BLaER1 (cell line): ENCODE measurements at regions not wholly inside any gene's neighbourhood (a gene's known extent, or its start where the extent isn't known, plus 50 kb on each side); places are given as distances from the start of the nearest gene placed in this dataset.

Source experiments
- H3K27ac ChIP-seq: shearing (Covaris generic); formaldehyde crosslinking; 2 replicates; pipeline ENCODE4 v1.8.1; 2022
- H3K27me3 ChIP-seq: shearing (Covaris generic); formaldehyde crosslinking; 2 replicates; pipeline ENCODE4 v1.8.1; 2022
- H3K36me3 ChIP-seq: shearing (Covaris generic); formaldehyde crosslinking; 2 replicates; pipeline ENCODE4 v1.8.1; 2022
- H3K4me1 ChIP-seq: shearing (Covaris generic); formaldehyde crosslinking; 2 replicates; pipeline ENCODE4 v1.8.1; 2022
- H3K4me2 ChIP-seq: shearing (Covaris generic); formaldehyde crosslinking; 2 replicates; pipeline ENCODE4 v1.8.1; 2022
- H3K4me3 ChIP-seq: shearing (Covaris generic); formaldehyde crosslinking; 2 replicates; pipeline ENCODE4 v1.8.1; 2022
- H3K9ac ChIP-seq: shearing (Covaris generic); formaldehyde crosslinking; 2 replicates; pipeline ENCODE4 v1.8.1; 2022
- H3K9me3 ChIP-seq: shearing (Covaris generic); formaldehyde crosslinking; 2 replicates; pipeline ENCODE4 v1.8.1; 2022
- H4K20me1 ChIP-seq: shearing (Covaris generic); formaldehyde crosslinking; 2 replicates; pipeline ENCODE4 v1.8.1; 2022
- Cebpa-rat ChIP-seq: shearing (Covaris generic); IDR thresholded peaks from 2 replicates; pipeline ENCODE4 v1.8.1; 2022

DNA sequence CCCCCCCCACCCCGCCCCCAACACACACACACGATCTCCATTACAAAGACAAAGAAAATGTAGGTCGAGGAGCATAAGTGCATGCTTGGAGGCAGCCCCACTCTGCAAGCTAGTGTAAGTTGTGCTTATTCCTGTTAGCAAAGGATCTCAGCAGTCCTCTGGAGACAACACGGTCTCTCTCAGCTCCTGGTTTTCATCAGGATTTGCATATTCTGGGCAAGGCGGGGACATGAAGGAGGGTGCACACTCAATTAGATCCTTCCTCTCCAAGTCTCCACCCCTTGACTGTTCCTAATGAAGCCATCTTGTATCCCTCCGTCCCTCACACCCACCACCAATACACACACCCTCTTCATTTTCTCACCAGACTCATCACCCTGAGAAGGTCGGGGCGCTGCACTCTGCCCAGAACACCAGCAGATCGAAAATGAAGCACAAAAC lies 63.8 kb downstream of the MRPL46 start:
- Histone ChIP-seq H4K20me1 (no peaks in the 10 kb centered on the region), H3K9me3 (peaks cover 24% of the 10 kb centered on the region), H3K27me3 (no peaks in the 10 kb centered on the region), H3K4me3 (no peak overlapping the region), H3K36me3 (no peaks in the 10 kb centered on the region), H3K4me1 (peaks cover 64% of the 10 kb centered on the region), H3K4me2 (peak overlapping the region; percentile 85), H3K27ac (peak overlapping the region; percentile 97), H3K9ac (no peak overlapping the region; the same call in 1 of the 2 replicates)
- TF ChIP-seq Cebpa-rat = no peak

DNA sequence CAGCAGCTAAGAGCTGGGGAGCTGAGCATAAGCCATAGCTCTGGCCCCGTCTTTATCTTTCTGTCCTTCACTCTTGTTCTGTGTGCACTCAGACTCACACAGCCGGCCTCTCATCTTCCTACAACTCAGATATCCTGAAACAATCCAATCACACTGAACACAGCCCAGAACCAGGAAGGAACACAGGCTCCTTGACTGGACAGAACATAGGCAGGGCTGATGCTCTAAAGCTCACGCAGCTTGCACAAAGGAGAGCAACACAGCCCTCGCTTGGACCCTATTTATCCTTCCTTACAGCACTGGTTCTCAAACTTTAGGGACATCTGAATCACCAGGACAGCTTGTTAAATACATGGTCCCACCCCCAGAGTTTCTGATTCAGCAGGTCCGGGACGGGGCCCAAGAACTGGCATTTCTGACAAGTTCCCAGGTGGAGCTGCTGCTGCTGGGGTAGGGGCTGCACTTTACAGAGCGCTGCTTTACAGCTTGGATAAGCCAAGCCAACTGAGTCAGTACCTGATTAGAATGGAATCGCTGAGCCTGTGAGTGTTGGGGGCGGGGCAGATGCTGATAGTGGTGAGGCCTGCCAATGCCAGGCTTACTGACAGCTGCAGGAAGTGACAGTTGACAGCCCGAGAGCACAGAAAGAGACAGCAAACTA lies 65.1 kb downstream of the MRPL46 start:
- no peak for TF ChIP-seq Cebpa-rat
- no peaks in the 10 kb centered on the region for H4K20me1 ChIP-seq
- H3K27ac ChIP-seq = peak overlapping the region; percentile 97
- H3K4me3 ChIP-seq = peak overlapping the region; percentile 47
- H3K9me3 ChIP-seq = peaks cover 24% of the 10 kb centered on the region
- no peaks in the 10 kb centered on the region for H3K27me3 ChIP-seq
- H3K4me1 ChIP-seq = peaks cover 76% of the 10 kb centered on the region
- peak overlapping the region; percentile 85 for H3K4me2 ChIP-seq
- peak overlapping the region; percentile 83 for H3K9ac ChIP-seq
- no peaks in the 10 kb centered on the region for H3K36me3 ChIP-seq

DNA sequence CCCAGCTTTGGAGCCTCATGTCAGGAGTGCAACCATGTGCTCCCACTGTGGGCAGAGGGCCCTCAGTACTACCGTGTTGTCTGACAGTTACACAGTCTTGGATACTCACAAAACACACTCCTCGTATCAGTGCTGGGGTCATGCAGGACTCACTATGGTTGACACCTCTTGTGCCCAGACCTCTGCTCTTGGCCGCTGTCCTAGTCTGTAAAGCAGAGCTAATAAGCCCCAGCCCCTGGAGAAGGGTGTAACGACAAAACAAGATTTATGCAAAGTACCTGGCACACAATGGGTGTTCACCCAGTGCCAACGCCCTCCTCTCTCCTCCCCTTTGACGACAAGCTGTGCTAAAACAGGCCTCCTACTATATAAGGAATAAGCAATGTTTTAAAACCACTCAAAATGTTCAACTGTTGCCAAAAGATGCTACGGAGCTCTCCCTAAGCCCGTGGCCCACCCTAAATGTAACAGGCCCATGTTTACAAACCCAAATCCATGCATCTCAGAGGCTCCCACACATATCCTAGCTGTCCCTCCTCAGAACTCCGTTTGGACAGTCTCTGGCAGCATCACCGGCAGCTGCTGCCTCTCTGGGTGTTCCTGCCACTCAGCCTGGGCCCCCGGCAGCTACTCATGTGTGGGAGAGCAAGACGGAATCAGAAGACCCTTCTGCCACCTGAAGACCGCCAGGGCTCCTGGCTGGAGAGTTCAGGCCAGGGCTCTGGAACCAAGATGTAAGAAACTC lies 65.8 kb downstream of the MRPL46 start:
- H3K4me2 ChIP-seq = peak overlapping the region; percentile 85
- H3K9me3 ChIP-seq = peaks cover 23% of the 10 kb centered on the region
- peaks cover 83% of the 10 kb centered on the region for H3K4me1 ChIP-seq
- H3K36me3 ChIP-seq = no peaks in the 10 kb centered on the region
- H3K4me3 ChIP-seq = peak overlapping the region; percentile 47
- TF ChIP-seq Cebpa-rat = no peak
- H3K27ac ChIP-seq = peak overlapping the region; percentile 97
- peak overlapping the region; percentile 83 for H3K9ac ChIP-seq
- no peaks in the 10 kb centered on the region for H4K20me1 ChIP-seq
- no peaks in the 10 kb centered on the region for H3K27me3 ChIP-seq

DNA sequence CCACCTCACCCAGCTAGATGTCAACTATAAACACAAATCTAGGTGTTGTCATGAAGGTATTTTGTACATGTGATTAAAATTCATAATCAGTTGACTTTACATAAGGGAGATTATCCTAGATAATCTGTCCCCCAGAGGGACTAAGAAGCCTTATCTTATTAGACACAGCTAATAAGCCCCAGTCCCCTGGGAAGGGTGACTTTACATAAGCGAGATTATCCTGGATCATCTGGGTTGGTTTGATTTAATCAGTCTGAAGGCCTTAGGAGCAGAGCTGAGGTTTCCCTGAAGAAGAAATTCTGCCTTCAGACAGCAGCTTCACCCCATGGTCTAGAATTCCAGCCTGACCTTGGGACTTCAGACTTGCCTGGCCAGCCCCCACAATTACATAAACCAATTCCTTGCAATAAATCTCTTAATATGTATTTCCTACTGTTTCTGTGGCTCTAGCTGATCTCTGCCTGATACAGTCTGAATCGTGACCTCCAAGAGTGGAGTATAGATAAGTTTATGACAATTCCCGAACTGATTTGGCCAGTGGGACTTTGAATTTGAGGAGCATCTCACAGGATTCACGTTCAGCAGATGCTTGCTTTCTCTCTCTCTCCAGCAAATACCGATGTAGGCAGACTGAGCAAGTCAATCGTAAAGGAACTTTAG lies 66.5 kb downstream of the MRPL46 start:
- H3K27me3 ChIP-seq = no peaks in the 10 kb centered on the region
- H3K36me3 ChIP-seq = no peaks in the 10 kb centered on the region
- peaks cover 16% of the 10 kb centered on the region for H3K9me3 ChIP-seq
- peak overlapping the region; percentile 47 for H3K4me3 ChIP-seq
- TF ChIP-seq Cebpa-rat = no peak
- peak overlapping the region; percentile 83 for H3K9ac ChIP-seq
- peak overlapping the region; percentile 85 for H3K4me2 ChIP-seq
- H3K4me1 ChIP-seq = peaks cover 90% of the 10 kb centered on the region
- H4K20me1 ChIP-seq = no peaks in the 10 kb centered on the region
- H3K27ac ChIP-seq = peak overlapping the region; percentile 97

DNA sequence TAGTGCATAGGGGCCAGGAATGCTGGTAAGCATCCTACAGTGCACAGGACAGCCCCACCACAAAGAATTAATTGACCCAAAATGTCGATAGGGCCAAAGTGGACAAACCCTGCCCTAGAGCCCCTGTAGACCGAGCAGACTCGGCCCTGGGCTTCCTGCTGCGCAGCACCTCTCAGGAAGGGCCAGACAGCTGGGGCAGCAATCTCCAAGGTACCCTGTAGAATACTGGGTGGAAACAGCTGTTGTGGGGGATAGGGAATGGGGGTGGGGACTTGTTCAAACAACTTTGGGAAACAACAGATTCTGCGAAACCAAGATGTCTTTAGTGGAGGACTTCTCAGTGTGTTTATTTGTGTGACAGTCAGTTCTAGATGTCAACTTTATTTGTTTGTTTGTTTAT lies 67.1 kb downstream of the MRPL46 start:
- TF ChIP-seq Cebpa-rat = no peak
- H3K4me1 ChIP-seq = peaks cover 95% of the 10 kb centered on the region
- H3K4me3 ChIP-seq = no peak overlapping the region; the same call in 1 of the 2 replicates
- no peaks in the 10 kb centered on the region for H3K27me3 ChIP-seq
- H4K20me1 ChIP-seq = no peaks in the 10 kb centered on the region
- peak overlapping the region; percentile 97 for H3K27ac ChIP-seq
- H3K9me3 ChIP-seq = peaks cover 9% of the 10 kb centered on the region
- H3K4me2 ChIP-seq = peak overlapping the region; percentile 85
- H3K9ac ChIP-seq = peak overlapping the region; percentile 83
- no peaks in the 10 kb centered on the region for H3K36me3 ChIP-seq

DNA sequence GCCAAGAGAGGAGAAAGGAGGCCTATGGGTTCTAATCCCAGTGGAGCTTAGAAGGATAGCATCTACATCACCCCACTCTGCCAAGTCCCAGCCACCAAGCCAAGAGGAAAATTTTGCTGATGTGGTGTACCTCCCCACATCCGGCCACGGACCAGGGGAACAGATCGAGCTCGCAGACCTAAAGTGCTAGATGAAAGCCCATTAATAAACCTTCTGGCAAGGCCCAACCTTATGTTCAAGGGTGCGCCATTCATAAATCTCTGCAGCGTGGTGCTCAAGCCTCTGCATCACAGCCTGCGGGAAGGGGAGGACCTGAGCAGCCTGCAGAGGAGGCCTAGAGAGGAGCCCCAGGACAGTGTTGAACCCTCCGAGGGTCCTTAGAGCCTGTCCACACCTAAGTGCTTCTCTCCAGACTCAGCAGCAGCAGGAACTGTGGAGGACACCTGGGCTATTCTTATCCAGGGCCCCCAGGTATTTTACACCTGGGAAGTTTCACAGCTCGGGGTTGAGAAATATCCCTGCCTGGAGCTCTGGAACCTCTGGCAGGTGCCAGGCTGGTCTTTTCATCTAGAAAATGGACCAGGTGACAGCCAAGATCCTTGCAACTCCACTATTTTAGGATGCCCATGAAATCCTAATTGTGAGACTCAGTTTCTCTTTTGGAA lies 68.0 kb downstream of the MRPL46 start:
- no peaks in the 10 kb centered on the region for H4K20me1 ChIP-seq

DNA sequence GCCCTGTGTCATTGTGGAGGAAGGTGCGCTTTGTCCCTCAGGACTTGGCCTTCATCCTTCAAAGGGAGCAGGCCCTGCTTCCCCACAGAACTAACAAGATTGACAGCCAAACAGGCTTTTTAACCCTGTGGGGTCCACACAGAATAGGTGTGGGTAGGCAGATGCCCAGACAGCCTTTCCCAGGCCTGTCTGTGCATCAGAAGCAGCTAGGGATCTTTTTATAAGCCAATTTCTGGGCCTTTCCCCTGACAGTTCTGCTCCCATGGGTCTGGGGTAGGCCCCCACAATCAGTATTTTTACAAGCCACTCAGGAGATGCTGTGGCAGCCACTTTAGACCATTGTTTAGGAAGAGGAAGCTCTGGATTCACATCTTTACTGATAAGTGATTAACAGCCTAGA lies 69.2 kb downstream of the MRPL46 start:
- Histone ChIP-seq H3K27ac (peak overlapping the region; percentile 97), H3K4me2 (peak overlapping the region; percentile 74), H3K9ac (peak overlapping the region; percentile 38; the same call in 1 of the 2 replicates), H3K4me3 (no peak overlapping the region), H3K36me3 (no peaks in the 10 kb centered on the region), H3K9me3 (no peaks in the 10 kb centered on the region), H4K20me1 (no peaks in the 10 kb centered on the region), H3K27me3 (no peaks in the 10 kb centered on the region), H3K4me1 (peaks cover 75% of the 10 kb centered on the region)
- TF ChIP-seq Cebpa-rat = no peak

More for the DNA sequence above, 68.0 kb downstream of the MRPL46 start:
- peak overlapping the region; percentile 74; the same call in 1 of the 2 replicates for H3K4me2 ChIP-seq
- H3K27ac ChIP-seq = peak overlapping the region; percentile 97; the same call in 1 of the 2 replicates
- no peak overlapping the region for H3K9ac ChIP-seq
- H3K9me3 ChIP-seq = no peaks in the 10 kb centered on the region; the same call in 1 of the 2 replicates
- peaks cover 87% of the 10 kb centered on the region for H3K4me1 ChIP-seq
- TF ChIP-seq Cebpa-rat = no peak
- H3K27me3 ChIP-seq = no peaks in the 10 kb centered on the region
- H3K4me3 ChIP-seq = no peak overlapping the region
- H3K36me3 ChIP-seq = no peaks in the 10 kb centered on the region

DNA sequence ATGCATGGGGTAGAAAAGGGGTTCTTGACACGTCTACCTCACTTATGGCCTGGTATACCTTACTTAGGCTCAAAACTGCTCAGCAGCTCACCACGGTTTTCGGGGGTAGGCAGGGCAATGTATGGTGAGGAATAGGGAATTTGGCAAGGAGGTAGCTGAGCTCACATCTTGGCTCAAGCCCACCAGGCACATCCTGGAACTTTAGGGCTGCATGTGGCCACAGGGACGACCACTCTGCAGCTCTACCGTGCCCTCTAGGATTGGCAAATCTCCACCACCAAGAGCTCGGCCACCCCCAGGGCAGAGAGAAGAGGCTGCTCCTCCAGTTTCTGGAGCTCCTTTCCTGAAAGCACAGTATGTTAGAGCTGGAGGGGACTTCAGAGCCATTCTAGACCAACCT lies 69.7 kb downstream of the MRPL46 start:
- Histone ChIP-seq H3K9ac (0 out of 2 replicates have a peak overlapping the region, but pooled peaks have one; percentile 38), H3K4me3 (no peak overlapping the region), H3K27me3 (no peaks in the 10 kb centered on the region), H3K36me3 (no peaks in the 10 kb centered on the region), H4K20me1 (no peaks in the 10 kb centered on the region), H3K9me3 (no peaks in the 10 kb centered on the region), H3K27ac (peak overlapping the region; percentile 97), H3K4me1 (peaks cover 70% of the 10 kb centered on the region), H3K4me2 (peak overlapping the region; percentile 74)
- no peak for TF ChIP-seq Cebpa-rat
